ENCODE measurements at regions not wholly inside any gene's neighbourhood (a gene's known extent, or its start where the extent isn't known, plus 50 kb on each side); places are given as distances from the start of the nearest gene placed in this dataset.
"Not testable (repeated sequence)": the region's sequence is repeated elsewhere in the genome, so short reads cannot be mapped to it uniquely, and the experiment has no call there.

- Histone ChIP-seq H3K9me3 (ENCODE audit: control insufficient read depth, low read length) (no peaks in the 10 kb centered on the region), H3K27ac (no peak overlapping the region)
- TF ChIP-seq CTCF (IDR thresholded peaks at IDR 0.05): no peak
Measured at GRCh38 chr1:118461154-118461553, 276.1 kb upstream of the SPAG17 start.

GRCh38 chr1:118459871-118460270 is 274.8 kb upstream of the SPAG17 start:
- Histone ChIP-seq H3K27ac (no peak overlapping the region), H3K4me1 (no peaks in the 10 kb centered on the region), H2AFZ (no peak overlapping the region), H3K36me3 (ENCODE audit: control insufficient read depth, insufficient read depth, low read length) (no peaks in the 10 kb centered on the region), H3K27me3 (ENCODE audit: control insufficient read depth, insufficient read depth, low read length) (no peaks in the 10 kb centered on the region), H3K9me3 (ENCODE audit: control insufficient read depth, low read length) (no peaks in the 10 kb centered on the region), H3K4me3 (ENCODE audit: low read depth, low read length) (no peak overlapping the region), H3K9ac (no peak overlapping the region), H3K4me2 (ENCODE audit: low read length) (no peak overlapping the region), H3K79me2 (no peaks in the 10 kb centered on the region)
- no peak for TF ChIP-seq CTCF (IDR thresholded peaks at IDR 0.05)

More at GRCh38 chr1:118461154-118461553, 276.1 kb upstream of the SPAG17 start:
- Histone ChIP-seq H3K4me2 (ENCODE audit: low read length) (no peak overlapping the region), H3K27me3 (ENCODE audit: control insufficient read depth, insufficient read depth, low read length) (no peaks in the 10 kb centered on the region), H3K4me3 (ENCODE audit: low read depth, low read length) (no peak overlapping the region), H2AFZ (no peak overlapping the region), H3K36me3 (ENCODE audit: control insufficient read depth, insufficient read depth, low read length) (no peaks in the 10 kb centered on the region), H3K79me2 (no peaks in the 10 kb centered on the region), H3K9ac (no peak overlapping the region), H3K4me1 (no peaks in the 10 kb centered on the region)

GRCh38 chr1:118453856-118454255 is 268.8 kb upstream of the SPAG17 start:
- H2AFZ ChIP-seq; H3K4me2 ChIP-seq (ENCODE audit: low read length); H3K9me3 ChIP-seq (ENCODE audit: control insufficient read depth, low read length); H3K4me1 ChIP-seq; H3K27me3 ChIP-seq (ENCODE audit: control insufficient read depth, insufficient read depth, low read length); H3K9ac ChIP-seq; H3K36me3 ChIP-seq (ENCODE audit: control insufficient read depth, insufficient read depth, low read length); H3K4me3 ChIP-seq (ENCODE audit: low read depth, low read length); H3K27ac ChIP-seq; H3K79me2 ChIP-seq: not testable (repeated sequence)

- no peaks in the 10 kb centered on the region for H3K36me3 ChIP-seq (ENCODE audit: control insufficient read depth, insufficient read depth, low read length)
- no peaks in the 10 kb centered on the region for H3K27me3 ChIP-seq (ENCODE audit: control insufficient read depth, insufficient read depth, low read length)
- H3K4me3 ChIP-seq (ENCODE audit: low read depth, low read length): no peak overlapping the region
- no peak overlapping the region for H3K4me2 ChIP-seq (ENCODE audit: low read length)
- H3K9me3 ChIP-seq (ENCODE audit: control insufficient read depth, low read length): no peaks in the 10 kb centered on the region
- H3K27ac ChIP-seq: no peak overlapping the region
- no peaks in the 10 kb centered on the region for H3K4me1 ChIP-seq
- no peak overlapping the region for H2AFZ ChIP-seq
- TF ChIP-seq CTCF (IDR thresholded peaks at IDR 0.05): no peak
- H3K79me2 ChIP-seq: no peaks in the 10 kb centered on the region
- no peak overlapping the region for H3K9ac ChIP-seq
Measured at GRCh38 chr1:118445156-118445555, 260.1 kb upstream of the SPAG17 start.

GRCh38 chr1:118442214-118442613 is 257.2 kb upstream of the SPAG17 start:
- no peak overlapping the region for H3K4me2 ChIP-seq (ENCODE audit: low read length)
- H3K4me1 ChIP-seq: no peaks in the 10 kb centered on the region
- no peak overlapping the region for H2AFZ ChIP-seq
- no peak overlapping the region for H3K27ac ChIP-seq
- no peak overlapping the region for H3K4me3 ChIP-seq (ENCODE audit: low read depth, low read length)
- H3K9ac ChIP-seq: no peak overlapping the region
- no peaks in the 10 kb centered on the region for H3K27me3 ChIP-seq (ENCODE audit: control insufficient read depth, insufficient read depth, low read length)
- H3K79me2 ChIP-seq: no peaks in the 10 kb centered on the region
- no peaks in the 10 kb centered on the region for H3K9me3 ChIP-seq (ENCODE audit: control insufficient read depth, low read length)
- no peak for TF ChIP-seq CTCF (IDR thresholded peaks at IDR 0.05)
- H3K36me3 ChIP-seq (ENCODE audit: control insufficient read depth, insufficient read depth, low read length): no peaks in the 10 kb centered on the region

Data from parathyroid adenoma (tissue), 2 donors.